ENCODE measurements at regions not wholly inside any gene's neighbourhood (a gene's known extent, or its start where the extent isn't known, plus 50 kb on each side); places are given as distances from the start of the nearest gene placed in this dataset.

GRCh38 chr5:93257616-93258015 is 323.4 kb downstream of the NR2F1-AS1 start:
- no peak for TF ChIP-seq MYC (IDR thresholded peaks at IDR 0.05; ENCODE audit: low read depth, low read length)
- TF ChIP-seq CTCF (IDR thresholded peaks at IDR 0.05; ENCODE audit: extremely low read depth in 1 of 2, insufficient read depth in 1 of 2, low read depth in 1 of 2, low read length in 2 of 2), result no peak
- no peak for TF ChIP-seq POLR2AphosphoS5 (IDR thresholded peaks at IDR 0.05; ENCODE audit: insufficient read depth, low read depth, low read length)

Measured in endothelial cell of umbilical vein (primary cell).